ENCODE measurements at regions not wholly inside any gene's neighbourhood (a gene's known extent, or its start where the extent isn't known, plus 50 kb on each side); places are given as distances from the start of the nearest gene placed in this dataset.

DNA sequence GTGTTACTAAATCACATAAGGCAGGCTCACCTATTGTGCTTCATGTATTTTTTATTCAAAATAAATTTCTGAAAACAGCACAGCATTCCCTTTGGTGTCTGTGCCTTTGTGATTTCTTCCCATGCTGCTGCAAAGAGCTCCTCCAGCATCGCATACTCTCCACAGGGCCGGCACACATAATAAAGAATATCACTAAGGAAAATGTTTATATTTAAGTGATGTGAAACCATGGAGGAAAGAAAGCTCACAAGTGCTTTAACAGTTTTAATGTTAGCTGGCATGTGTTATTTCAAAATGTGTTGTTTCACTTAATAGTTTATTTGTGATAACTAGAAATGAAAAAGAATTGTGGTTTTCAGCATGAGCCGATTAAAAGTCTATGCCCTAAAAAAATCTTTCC lies 241.3 kb upstream of the ANO3 start:
- TF ChIP-seq ZMAT4 (CRISPR knock-in tag; IDR thresholded peaks at IDR 0.05) = no peak
- no peak for TF ChIP-seq TP53 (CRISPR knock-in tag; IDR thresholded peaks at IDR 0.05)
- no peak for TF ChIP-seq PREB (CRISPR knock-in tag; IDR thresholded peaks at IDR 0.05; ENCODE audit: borderline replicate concordance)
- TF ChIP-seq ATF1 (CRISPR knock-in tag; IDR thresholded peaks at IDR 0.05) = no peak
- TF ChIP-seq, protein P1, sequence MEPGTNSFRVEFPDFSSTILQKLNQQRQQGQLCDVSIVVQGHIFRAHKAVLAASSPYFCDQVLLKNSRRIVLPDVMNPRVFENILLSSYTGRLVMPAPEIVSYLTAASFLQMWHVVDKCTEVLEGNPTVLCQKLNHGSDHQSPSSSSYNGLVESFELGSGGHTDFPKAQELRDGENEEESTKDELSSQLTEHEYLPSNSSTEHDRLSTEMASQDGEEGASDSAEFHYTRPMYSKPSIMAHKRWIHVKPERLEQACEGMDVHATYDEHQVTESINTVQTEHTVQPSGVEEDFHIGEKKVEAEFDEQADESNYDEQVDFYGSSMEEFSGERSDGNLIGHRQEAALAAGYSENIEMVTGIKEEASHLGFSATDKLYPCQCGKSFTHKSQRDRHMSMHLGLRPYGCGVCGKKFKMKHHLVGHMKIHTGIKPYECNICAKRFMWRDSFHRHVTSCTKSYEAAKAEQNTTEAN (CRISPR knock-in tag; IDR thresholded peaks at IDR 0.05) = no peak
- TF ChIP-seq GRHL2 (CRISPR knock-in tag; IDR thresholded peaks at IDR 0.05; ENCODE audit: insufficient replicate concordance, severe bottlenecking) = no peak
- TF ChIP-seq NFE2L1 (CRISPR knock-in tag; IDR thresholded peaks at IDR 0.05) = no peak
- TF ChIP-seq, protein P2, sequence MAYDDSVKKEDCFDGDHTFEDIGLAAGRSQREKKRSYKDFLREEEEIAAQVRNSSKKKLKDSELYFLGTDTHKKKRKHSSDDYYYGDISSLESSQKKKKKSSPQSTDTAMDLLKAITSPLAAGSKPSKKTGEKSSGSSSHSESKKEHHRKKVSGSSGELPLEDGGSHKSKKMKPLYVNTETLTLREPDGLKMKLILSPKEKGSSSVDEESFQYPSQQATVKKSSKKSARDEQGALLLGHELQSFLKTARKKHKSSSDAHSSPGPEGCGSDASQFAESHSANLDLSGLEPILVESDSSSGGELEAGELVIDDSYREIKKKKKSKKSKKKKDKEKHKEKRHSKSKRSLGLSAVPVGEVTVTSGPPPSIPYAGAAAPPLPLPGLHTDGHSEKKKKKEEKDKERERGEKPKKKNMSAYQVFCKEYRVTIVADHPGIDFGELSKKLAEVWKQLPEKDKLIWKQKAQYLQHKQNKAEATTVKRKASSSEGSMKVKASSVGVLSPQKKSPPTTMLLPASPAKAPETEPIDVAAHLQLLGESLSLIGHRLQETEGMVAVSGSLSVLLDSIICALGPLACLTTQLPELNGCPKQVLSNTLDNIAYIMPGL (CRISPR knock-in tag; IDR thresholded peaks at IDR 0.05) = no peak
- no peak for TF ChIP-seq TEAD1 (CRISPR knock-in tag; IDR thresholded peaks at IDR 0.05)
- no peak for TF ChIP-seq PRRX2 (CRISPR knock-in tag; IDR thresholded peaks at IDR 0.05)
- no peak for TF ChIP-seq TCF7 (CRISPR knock-in tag; IDR thresholded peaks at IDR 0.05; ENCODE audit: low read depth)
- TF ChIP-seq ZNF671 (CRISPR knock-in tag; IDR thresholded peaks at IDR 0.05) = no peak
- no peak for TF ChIP-seq STAT6 (CRISPR knock-in tag; conservative IDR thresholded peaks at IDR 0.05; ENCODE audit: low read depth)
- no peak for TF ChIP-seq ZNF121 (CRISPR knock-in tag; IDR thresholded peaks at IDR 0.05)
- no peak for TF ChIP-seq CREM (CRISPR knock-in tag; IDR thresholded peaks at IDR 0.05)
- ATAC-seq = no peak
- no peak for DNase-seq (ENCODE audit: low spot score)
- no peak overlapping the region for H3K27ac Mint-ChIP-seq
- no peak overlapping the region for H3K4me3 Mint-ChIP-seq
- H3K4me1 Mint-ChIP-seq = no peaks in the 10 kb centered on the region
- no peaks in the 10 kb centered on the region for H3K27me3 Mint-ChIP-seq (ENCODE audit: low read depth)
- POLR2A ChIA-PET = no interaction called here
- peaks cover 7% of the 10 kb centered on the region for H3K9me3 Mint-ChIP-seq
- no peaks in the 10 kb centered on the region for H3K36me3 Mint-ChIP-seq
- CTCF ChIA-PET = no interaction called here

DNA sequence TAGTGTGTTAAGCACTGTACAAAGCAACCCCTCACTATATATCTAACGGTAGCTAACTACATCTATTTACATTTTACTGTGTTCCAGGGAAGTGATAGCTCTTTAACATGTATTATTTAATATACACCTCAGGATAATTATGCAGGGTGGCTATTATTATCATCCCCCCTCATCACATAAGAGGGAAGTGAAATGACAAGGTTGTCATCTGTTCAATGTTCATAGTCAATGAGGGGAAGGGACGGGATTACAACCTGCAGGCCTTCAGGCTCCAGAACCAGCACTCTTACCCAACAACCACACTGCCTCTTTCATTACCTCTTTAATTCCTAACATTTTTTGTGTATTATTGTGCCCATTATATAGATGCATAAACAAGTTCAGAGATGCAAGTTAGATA lies 238.7 kb upstream of the ANO3 start:
- Mint-ChIP-seq H3K27me3 (ENCODE audit: low read depth) (no peaks in the 10 kb centered on the region), H3K4me3 (no peak overlapping the region), H3K4me1 (no peaks in the 10 kb centered on the region), H3K27ac (no peak overlapping the region), H3K36me3 (no peaks in the 10 kb centered on the region), H3K9me3 (peaks cover 9% of the 10 kb centered on the region)
- ChIA-PET CTCF (interaction anchor here (0.7 kb wide), 1 partner anchor 204 kb away, joined by 4 read pairs; no protein-coding TSS in a partner anchor), POLR2A (no interaction called here)
- ATAC-seq (no peak), DNase-seq (ENCODE audit: low spot score) (no peak)
- no peak for TF ChIP-seq ATF2 (CRISPR knock-in tag; IDR thresholded peaks at IDR 0.05; ENCODE audit: borderline replicate concordance, low read depth)
- no peak for TF ChIP-seq PREB (CRISPR knock-in tag; IDR thresholded peaks at IDR 0.05; ENCODE audit: borderline replicate concordance)
- TF ChIP-seq ZNF138 (CRISPR knock-in tag; conservative IDR thresholded peaks at IDR 0.05) = no peak
- TF ChIP-seq GABPB1 (CRISPR knock-in tag; IDR thresholded peaks at IDR 0.05) = no peak
- no peak for TF ChIP-seq GRHL2 (CRISPR knock-in tag; IDR thresholded peaks at IDR 0.05; ENCODE audit: insufficient replicate concordance, severe bottlenecking)
- no peak for TF ChIP-seq TEAD4 (CRISPR knock-in tag; IDR thresholded peaks at IDR 0.05)
- TF ChIP-seq, protein P3, sequence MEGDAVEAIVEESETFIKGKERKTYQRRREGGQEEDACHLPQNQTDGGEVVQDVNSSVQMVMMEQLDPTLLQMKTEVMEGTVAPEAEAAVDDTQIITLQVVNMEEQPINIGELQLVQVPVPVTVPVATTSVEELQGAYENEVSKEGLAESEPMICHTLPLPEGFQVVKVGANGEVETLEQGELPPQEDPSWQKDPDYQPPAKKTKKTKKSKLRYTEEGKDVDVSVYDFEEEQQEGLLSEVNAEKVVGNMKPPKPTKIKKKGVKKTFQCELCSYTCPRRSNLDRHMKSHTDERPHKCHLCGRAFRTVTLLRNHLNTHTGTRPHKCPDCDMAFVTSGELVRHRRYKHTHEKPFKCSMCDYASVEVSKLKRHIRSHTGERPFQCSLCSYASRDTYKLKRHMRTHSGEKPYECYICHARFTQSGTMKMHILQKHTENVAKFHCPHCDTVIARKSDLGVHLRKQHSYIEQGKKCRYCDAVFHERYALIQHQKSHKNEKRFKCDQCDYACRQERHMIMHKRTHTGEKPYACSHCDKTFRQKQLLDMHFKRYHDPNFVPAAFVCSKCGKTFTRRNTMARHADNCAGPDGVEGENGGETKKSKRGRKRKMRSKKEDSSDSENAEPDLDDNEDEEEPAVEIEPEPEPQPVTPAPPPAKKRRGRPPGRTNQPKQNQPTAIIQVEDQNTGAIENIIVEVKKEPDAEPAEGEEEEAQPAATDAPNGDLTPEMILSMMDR (IDR thresholded peaks at IDR 0.05) = no peak
- TF ChIP-seq E2F1 (CRISPR knock-in tag; IDR thresholded peaks at IDR 0.05) = no peak
- no peak for TF ChIP-seq USF2 (CRISPR knock-in tag; IDR thresholded peaks at IDR 0.05)
- no peak for TF ChIP-seq TP53 (CRISPR knock-in tag; IDR thresholded peaks at IDR 0.05)
